ENCODE measurements at regions not wholly inside any gene's neighbourhood (a gene's known extent, or its start where the extent isn't known, plus 50 kb on each side); places are given as distances from the start of the nearest gene placed in this dataset.

GRCh38 chr9:79208791-79209396, 362.9 kb upstream of the TLE4 start:
- H3K4me3 Mint-ChIP-seq: no peak overlapping the region
- no peak for DNase-seq
- CTCF ChIA-PET: no interaction called here
- H3K9me3 Mint-ChIP-seq: no peaks in the 10 kb centered on the region
- no peaks in the 10 kb centered on the region for H3K36me3 Mint-ChIP-seq (ENCODE audit: low read depth)
- H3K27me3 Mint-ChIP-seq: no peaks in the 10 kb centered on the region
- H3K27ac Mint-ChIP-seq: no peak overlapping the region
- no peaks in the 10 kb centered on the region for H3K4me1 Mint-ChIP-seq
- POLR2A ChIA-PET: no interaction called here

- H3K9me3 Mint-ChIP-seq: no peaks in the 10 kb centered on the region
- DNase-seq: no peak
- no peak overlapping the region for H3K4me3 Mint-ChIP-seq
- ChIA-PET CTCF (interaction anchor here (1.2 kb wide), 1 partner anchor 9 kb away, joined by 3 read pairs; no protein-coding TSS in a partner anchor), POLR2A (no interaction called here)
- H3K36me3 Mint-ChIP-seq (ENCODE audit: low read depth): no peaks in the 10 kb centered on the region
- no peaks in the 10 kb centered on the region for H3K27me3 Mint-ChIP-seq
- no peaks in the 10 kb centered on the region for H3K4me1 Mint-ChIP-seq
- no peak overlapping the region for H3K27ac Mint-ChIP-seq
These were observed 361.1 kb upstream of the TLE4 start for GRCh38 chr9:79210541-79211243.

- no peak for DNase-seq
- H3K9me3 Mint-ChIP-seq: no peaks in the 10 kb centered on the region
- no peaks in the 10 kb centered on the region for H3K36me3 Mint-ChIP-seq (ENCODE audit: low read depth)
- CTCF ChIA-PET: no interaction called here
- no peaks in the 10 kb centered on the region for H3K4me1 Mint-ChIP-seq
- no peaks in the 10 kb centered on the region for H3K27me3 Mint-ChIP-seq
- no peak overlapping the region for H3K4me3 Mint-ChIP-seq
- no peak overlapping the region for H3K27ac Mint-ChIP-seq
- POLR2A ChIA-PET: no interaction called here
These were observed 358.2 kb upstream of the TLE4 start for GRCh38 chr9:79213417-79214125.

- Mint-ChIP-seq H3K4me1 (no peaks in the 10 kb centered on the region), H3K4me3 (no peak overlapping the region), H3K9me3 (no peaks in the 10 kb centered on the region), H3K36me3 (ENCODE audit: low read depth) (no peaks in the 10 kb centered on the region), H3K27me3 (no peaks in the 10 kb centered on the region), H3K27ac (no peak overlapping the region)
- CTCF ChIA-PET: interaction anchor here (0.6 to 1.1 kb wide), 2 partner anchors 18 to 67 kb away, joined by 3 to 4 read pairs; no protein-coding TSS in a partner anchor
- DNase-seq: no peak
- POLR2A ChIA-PET: interaction anchor here (0.6 kb wide), 1 partner anchor 710 kb away, joined by 7 read pairs; no protein-coding TSS in a partner anchor
These were observed 355.9 kb upstream of the TLE4 start for GRCh38 chr9:79215821-79216220.

GRCh38 chr9:79220251-79220650, 351.5 kb upstream of the TLE4 start:
- CTCF ChIA-PET: no interaction called here
- POLR2A ChIA-PET: no interaction called here
- H3K9me3 Mint-ChIP-seq: peaks cover 4% of the 10 kb centered on the region
- no peak overlapping the region for H3K27ac Mint-ChIP-seq
- H3K4me3 Mint-ChIP-seq: no peak overlapping the region
- DNase-seq: no peak
- no peaks in the 10 kb centered on the region for H3K4me1 Mint-ChIP-seq
- no peaks in the 10 kb centered on the region for H3K36me3 Mint-ChIP-seq (ENCODE audit: low read depth)
- H3K27me3 Mint-ChIP-seq: no peaks in the 10 kb centered on the region

- Mint-ChIP-seq H3K4me1 (no peaks in the 10 kb centered on the region), H3K4me3 (no peak overlapping the region), H3K9me3 (peaks cover 4% of the 10 kb centered on the region), H3K27ac (no peak overlapping the region), H3K27me3 (no peaks in the 10 kb centered on the region), H3K36me3 (ENCODE audit: low read depth) (no peaks in the 10 kb centered on the region)
- no peak for DNase-seq
- ChIA-PET CTCF (no interaction called here), POLR2A (no interaction called here)
These were observed 351.1 kb upstream of the TLE4 start for GRCh38 chr9:79220666-79221065.

GRCh38 chr9:79221084-79221483, 350.7 kb upstream of the TLE4 start:
- H3K9me3 Mint-ChIP-seq: peaks cover 4% of the 10 kb centered on the region
- H3K4me3 Mint-ChIP-seq: no peak overlapping the region
- CTCF ChIA-PET: no interaction called here
- no peaks in the 10 kb centered on the region for H3K4me1 Mint-ChIP-seq
- POLR2A ChIA-PET: no interaction called here
- H3K27ac Mint-ChIP-seq: no peak overlapping the region
- DNase-seq: no peak
- H3K36me3 Mint-ChIP-seq (ENCODE audit: low read depth): no peaks in the 10 kb centered on the region
- H3K27me3 Mint-ChIP-seq: no peaks in the 10 kb centered on the region

- Mint-ChIP-seq H3K4me3 (no peak overlapping the region), H3K4me1 (no peaks in the 10 kb centered on the region), H3K27me3 (no peaks in the 10 kb centered on the region), H3K9me3 (peaks cover 4% of the 10 kb centered on the region), H3K36me3 (ENCODE audit: low read depth) (no peaks in the 10 kb centered on the region), H3K27ac (no peak overlapping the region)
- no peak for DNase-seq
- ChIA-PET POLR2A (no interaction called here), CTCF (no interaction called here)
These were observed 349.3 kb upstream of the TLE4 start for GRCh38 chr9:79222483-79222882.

- peaks cover 4% of the 10 kb centered on the region for H3K9me3 Mint-ChIP-seq
- H3K4me1 Mint-ChIP-seq: no peaks in the 10 kb centered on the region
- ChIA-PET CTCF (no interaction called here), POLR2A (no interaction called here)
- no peaks in the 10 kb centered on the region for H3K27me3 Mint-ChIP-seq
- DNase-seq: no peak
- H3K36me3 Mint-ChIP-seq (ENCODE audit: low read depth): no peaks in the 10 kb centered on the region
- no peak overlapping the region for H3K4me3 Mint-ChIP-seq
- no peak overlapping the region for H3K27ac Mint-ChIP-seq
These were observed 346.9 kb upstream of the TLE4 start for GRCh38 chr9:79224672-79225433.

- Mint-ChIP-seq H3K36me3 (ENCODE audit: low read depth) (no peaks in the 10 kb centered on the region), H3K4me3 (no peak overlapping the region), H3K9me3 (no peaks in the 10 kb centered on the region), H3K4me1 (no peaks in the 10 kb centered on the region), H3K27me3 (no peaks in the 10 kb centered on the region), H3K27ac (no peak overlapping the region)
- no peak for DNase-seq
- CTCF ChIA-PET: no interaction called here
- POLR2A ChIA-PET: no interaction called here
These were observed 338.2 kb upstream of the TLE4 start for GRCh38 chr9:79233542-79233941.

- no peak for DNase-seq
- no peaks in the 10 kb centered on the region for H3K27me3 Mint-ChIP-seq
- ChIA-PET CTCF (interaction anchor here (1.1 kb wide), 1 partner anchor 16 kb away, joined by 3 read pairs; no protein-coding TSS in a partner anchor), POLR2A (no interaction called here)
- H3K4me1 Mint-ChIP-seq: no peaks in the 10 kb centered on the region
- no peaks in the 10 kb centered on the region for H3K9me3 Mint-ChIP-seq
- H3K4me3 Mint-ChIP-seq: no peak overlapping the region
- no peak overlapping the region for H3K27ac Mint-ChIP-seq
- no peaks in the 10 kb centered on the region for H3K36me3 Mint-ChIP-seq (ENCODE audit: low read depth)
These were observed 335.3 kb upstream of the TLE4 start for GRCh38 chr9:79236466-79236865.

- ChIA-PET POLR2A (no interaction called here), CTCF (no interaction called here)
- Mint-ChIP-seq H3K27ac (no peak overlapping the region), H3K4me1 (no peaks in the 10 kb centered on the region), H3K27me3 (no peaks in the 10 kb centered on the region), H3K4me3 (no peak overlapping the region), H3K9me3 (no peaks in the 10 kb centered on the region), H3K36me3 (ENCODE audit: low read depth) (no peaks in the 10 kb centered on the region)
- DNase-seq: no peak
These were observed 333.9 kb upstream of the TLE4 start for GRCh38 chr9:79237861-79238260.

- H3K9me3 Mint-ChIP-seq: no peaks in the 10 kb centered on the region
- POLR2A ChIA-PET: no interaction called here
- CTCF ChIA-PET: no interaction called here
These were observed 331.0 kb upstream of the TLE4 start for GRCh38 chr9:79240774-79241173.

More at GRCh38 chr9:79240774-79241173, 331.0 kb upstream of the TLE4 start:
- peaks cover 2% of the 10 kb centered on the region for H3K27me3 Mint-ChIP-seq
- no peaks in the 10 kb centered on the region for H3K4me1 Mint-ChIP-seq
- H3K4me3 Mint-ChIP-seq: no peak overlapping the region
- H3K27ac Mint-ChIP-seq: no peak overlapping the region
- DNase-seq: no peak
- H3K36me3 Mint-ChIP-seq (ENCODE audit: low read depth): no peaks in the 10 kb centered on the region
